AG09319 (cell line): ENCODE measurements at regions not wholly inside any gene's neighbourhood (a gene's known extent, or its start where the extent isn't known, plus 50 kb on each side); places are given as distances from the start of the nearest gene placed in this dataset.

Experiments used
- DNase-seq: peaks from one replicate; pipeline ENCODE4 v3.0.0-alpha.2; 2010; ENCODE audit warnings: low read depth; ENCODE audit errors: extremely low read depth
- CTCF ChIP-seq: IDR thresholded peaks from 2 replicates; pipeline ENCODE4 v1.5.1; 2011; ENCODE audit warnings: low read depth, mild to moderate bottlenecking, inconsistent platforms, low read length, moderate library complexity

- no peak for DNase-seq
- no peak for TF ChIP-seq CTCF
Observed at GRCh38 chr1:14194511-14194910, 404.0 kb upstream of the KAZN start.

- no peak for TF ChIP-seq CTCF
- no peak for DNase-seq
Observed at GRCh38 chr1:14205066-14205465, 393.4 kb upstream of the KAZN start.

GRCh38 chr1:14215151-14215550, 383.3 kb upstream of the KAZN start:
- TF ChIP-seq CTCF, result no peak
- DNase-seq, result no peak

- DNase-seq, result no peak
- TF ChIP-seq CTCF, result no peak
Observed at GRCh38 chr1:14217384-14217783, 381.1 kb upstream of the KAZN start.

- TF ChIP-seq CTCF, result no peak
- DNase-seq, result no peak
Observed at GRCh38 chr1:14220324-14220723, 378.2 kb upstream of the KAZN start.

- no peak for TF ChIP-seq CTCF
- DNase-seq, result no peak
Observed at GRCh38 chr1:14220811-14221210, 377.7 kb upstream of the KAZN start.

GRCh38 chr1:14222086-14222485, 376.4 kb upstream of the KAZN start:
- no peak for DNase-seq
- TF ChIP-seq CTCF, result no peak
